Frontal cortex (tissue), 3 donors: ENCODE measurements at regions not wholly inside any gene's neighbourhood (a gene's known extent, or its start where the extent isn't known, plus 50 kb on each side); places are given as distances from the start of the nearest gene placed in this dataset.

Experiments used
- DNase-seq, 2 donors: peaks; one replicate each; pipeline ENCODE4 v3.0.0; 2012; ENCODE audit warnings: low spot score in 2 of 2
- FAIRE-seq: peaks from 2 replicates; lab custom pipeline; 2012; peaks lifted over from hg19 to GRCh38; lab: Jason Lieb, UNC
- donor health status: control.
- donor health status: control.
- donor health status: control.

GRCh38 chr10:28250782-28251181 lies 52.1 kb downstream of the MPP7 start:
- FAIRE-seq = peak; percentile 96
- DNase-seq = peak; percentile 6 to 9

GRCh38 chr10:28250358-28250757 lies 52.5 kb downstream of the MPP7 start:
- DNase-seq (no peak), FAIRE-seq (no peak)

- DNase-seq (no peak), FAIRE-seq (no peak)
Observed at GRCh38 chr10:28249512-28249911, 53.4 kb downstream of the MPP7 start.

GRCh38 chr10:28248092-28248491 lies 54.8 kb downstream of the MPP7 start:
- DNase-seq (no peak), FAIRE-seq (no peak)

GRCh38 chr10:28246023-28246422 lies 56.8 kb downstream of the MPP7 start:
- FAIRE-seq = no peak
- DNase-seq = no peak

GRCh38 chr10:28243923-28244322 lies 58.9 kb downstream of the MPP7 start:
- DNase-seq (no peak), FAIRE-seq (no peak)

- no peak for DNase-seq
- no peak for FAIRE-seq
Observed at GRCh38 chr10:28242555-28243204, 60.2 kb downstream of the MPP7 start.

- DNase-seq (peak; percentile 6 to 24), FAIRE-seq (peak; percentile 90)
Observed at GRCh38 chr10:28241741-28242399, 61.0 kb downstream of the MPP7 start.

GRCh38 chr10:28240400-28240799 lies 62.5 kb downstream of the MPP7 start:
- FAIRE-seq (no peak), DNase-seq (no peak)

GRCh38 chr10:28236591-28236990 lies 66.3 kb downstream of the MPP7 start:
- FAIRE-seq (no peak), DNase-seq (no peak)

GRCh38 chr10:28220811-28221210 lies 82.1 kb downstream of the MPP7 start:
- FAIRE-seq = no peak
- DNase-seq = no peak

GRCh38 chr10:28219251-28219650 lies 83.6 kb downstream of the MPP7 start:
- FAIRE-seq (no peak), DNase-seq (no peak)

- FAIRE-seq = no peak
- DNase-seq = peak in 1 of 2 donors; percentile 1
Observed at GRCh38 chr10:28217848-28218247, 85.0 kb downstream of the MPP7 start.

- FAIRE-seq = no peak
- DNase-seq = no peak
Observed at GRCh38 chr10:28215930-28216329, 86.9 kb downstream of the MPP7 start.

GRCh38 chr10:28214219-28214618 lies 88.6 kb downstream of the MPP7 start:
- FAIRE-seq (no peak), DNase-seq (no peak)

- DNase-seq = no peak
- no peak for FAIRE-seq
Observed at GRCh38 chr10:28211759-28212158, 91.1 kb downstream of the MPP7 start.

GRCh38 chr10:28207799-28208198 lies 95.1 kb downstream of the MPP7 start:
- DNase-seq (no peak), FAIRE-seq (no peak)

GRCh38 chr10:28202941-28203352 lies 99.9 kb downstream of the MPP7 start:
- no peak for FAIRE-seq
- DNase-seq = no peak

GRCh38 chr10:28201410-28202400 lies 101.2 kb downstream of the MPP7 start:
- no peak for DNase-seq
- FAIRE-seq = no peak

- FAIRE-seq (no peak), DNase-seq (no peak)
Observed at GRCh38 chr10:28200775-28201174, 102.1 kb downstream of the MPP7 start.

- FAIRE-seq (no peak), DNase-seq (no peak)
Observed at GRCh38 chr10:28199941-28200340, 102.9 kb downstream of the MPP7 start.
